ENCODE measurements at regions not wholly inside any gene's neighbourhood (a gene's known extent, or its start where the extent isn't known, plus 50 kb on each side); places are given as distances from the start of the nearest gene placed in this dataset.

- no peak for DNase-seq (ENCODE audit: low spot score)
These were observed 197.1 kb upstream of the IGF1R start for GRCh38 chr15:98451236-98451635.

- DNase-seq (ENCODE audit: low spot score), result no peak
These were observed 196.1 kb upstream of the IGF1R start for GRCh38 chr15:98452238-98452637.

- no peak for DNase-seq (ENCODE audit: low spot score)
These were observed 192.4 kb upstream of the IGF1R start for GRCh38 chr15:98455904-98456303.

GRCh38 chr15:98476559-98476958 lies 171.8 kb upstream of the IGF1R start:
- DNase-seq (ENCODE audit: low spot score), result no peak

- DNase-seq (ENCODE audit: low spot score), result no peak
These were observed 167.5 kb upstream of the IGF1R start for GRCh38 chr15:98480844-98481243.

GRCh38 chr15:98483575-98484130 lies 164.7 kb upstream of the IGF1R start:
- no peak for DNase-seq (ENCODE audit: low spot score)

GRCh38 chr15:98484914-98485313 lies 163.4 kb upstream of the IGF1R start:
- DNase-seq (ENCODE audit: low spot score), result no peak

- DNase-seq (ENCODE audit: low spot score), result no peak
These were observed 162.9 kb upstream of the IGF1R start for GRCh38 chr15:98485451-98485850.

GRCh38 chr15:98493966-98494511 lies 154.3 kb upstream of the IGF1R start:
- DNase-seq (ENCODE audit: low spot score), result no peak

GRCh38 chr15:98501192-98501591 lies 147.1 kb upstream of the IGF1R start:
- DNase-seq (ENCODE audit: low spot score), result no peak

GRCh38 chr15:98501632-98502031 lies 146.7 kb upstream of the IGF1R start:
- DNase-seq (ENCODE audit: low spot score), result no peak

GRCh38 chr15:98503970-98504369 lies 144.4 kb upstream of the IGF1R start:
- DNase-seq (ENCODE audit: low spot score), result no peak

- no peak for DNase-seq (ENCODE audit: low spot score)
These were observed 143.3 kb upstream of the IGF1R start for GRCh38 chr15:98504998-98505397.

- no peak for DNase-seq (ENCODE audit: low spot score)
These were observed 142.7 kb upstream of the IGF1R start for GRCh38 chr15:98505611-98506031.

GRCh38 chr15:98506172-98506571 lies 142.2 kb upstream of the IGF1R start:
- DNase-seq (ENCODE audit: low spot score), result no peak

- DNase-seq (ENCODE audit: low spot score), result no peak
These were observed 141.6 kb upstream of the IGF1R start for GRCh38 chr15:98506711-98507110.

GRCh38 chr15:98513428-98513986 lies 134.8 kb upstream of the IGF1R start:
- DNase-seq (ENCODE audit: low spot score), result no peak

GRCh38 chr15:98514034-98514622 lies 134.2 kb upstream of the IGF1R start:
- DNase-seq (ENCODE audit: low spot score), result no peak

- peak; percentile 58 for DNase-seq (ENCODE audit: low spot score)
These were observed 129.3 kb upstream of the IGF1R start for GRCh38 chr15:98518823-98519561.

GRCh38 chr15:98519767-98520550 lies 128.4 kb upstream of the IGF1R start:
- no peak for DNase-seq (ENCODE audit: low spot score)

- no peak for DNase-seq (ENCODE audit: low spot score)
These were observed 126.2 kb upstream of the IGF1R start for GRCh38 chr15:98522127-98522526.

All from activated CD4-positive, alpha-beta T cell treated with anti-CD3 and anti-CD28 coated beads, Interleukin-2, Interleukin-4, amounts not matched to agents 100 ng/mL and 50 ng/mL, durations not matched to agents 16 hours and 8 hours (primary cell).